Kidney epithelial cell (primary cell): ENCODE measurements at regions not wholly inside any gene's neighbourhood (a gene's known extent, or its start where the extent isn't known, plus 50 kb on each side); places are given as distances from the start of the nearest gene placed in this dataset.

Experiments
- DNase-seq: peaks from one replicate; pipeline ENCODE4 v3.0.0-alpha.2; 2010; ENCODE audit warnings: low read depth
- H3K27me3 ChIP-seq: 2 replicates; pipeline ENCODE4 v1.6.0; 2011; ENCODE audit warnings: low read length; ENCODE audit not compliant: control insufficient read depth, insufficient read depth
- H3K36me3 ChIP-seq: 2 replicates; pipeline ENCODE4 v1.5.1; 2011; ENCODE audit warnings: low read length; ENCODE audit not compliant: control insufficient read depth, insufficient read depth
- H3K4me3 ChIP-seq: 2 replicates; pipeline ENCODE4 v1.5.1; 2011; ENCODE audit warnings: low read depth, mild to moderate bottlenecking, control low read depth, low read length
- TF ChIP-seq, protein P1 (sequence below): IDR thresholded peaks from 2 replicates; pipeline ENCODE4 v1.5.1; 2011; ENCODE audit warnings: mild to moderate bottlenecking, moderate library complexity, low read length, control low read depth, inconsistent platforms; ENCODE audit not compliant: insufficient read depth, poor library complexity, severe bottlenecking

DNA sequence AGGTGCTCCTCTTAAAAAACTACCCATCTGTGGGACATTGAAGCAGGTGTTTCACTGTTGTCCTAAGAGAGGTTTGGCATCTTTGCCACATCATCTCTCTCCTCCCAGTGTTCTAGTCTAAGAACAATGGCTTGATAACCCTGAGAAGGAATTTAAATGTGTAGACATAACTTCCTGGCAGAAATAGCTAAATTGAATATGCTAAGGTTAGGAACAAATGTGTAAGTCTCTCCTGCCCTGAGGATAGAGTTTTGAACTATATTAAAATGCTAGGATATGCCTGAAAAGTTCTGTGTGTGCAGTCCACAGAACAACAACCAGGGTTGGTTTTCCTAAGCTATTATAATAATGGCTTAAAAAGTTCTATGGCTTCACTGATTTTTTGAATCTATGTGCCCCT is 106.6 kb downstream of the LRRC70 start:
- Histone ChIP-seq H3K4me3 (no peak overlapping the region), H3K36me3 (no peaks in the 10 kb centered on the region), H3K27me3 (no peaks in the 10 kb centered on the region)
- TF ChIP-seq, protein P1, sequence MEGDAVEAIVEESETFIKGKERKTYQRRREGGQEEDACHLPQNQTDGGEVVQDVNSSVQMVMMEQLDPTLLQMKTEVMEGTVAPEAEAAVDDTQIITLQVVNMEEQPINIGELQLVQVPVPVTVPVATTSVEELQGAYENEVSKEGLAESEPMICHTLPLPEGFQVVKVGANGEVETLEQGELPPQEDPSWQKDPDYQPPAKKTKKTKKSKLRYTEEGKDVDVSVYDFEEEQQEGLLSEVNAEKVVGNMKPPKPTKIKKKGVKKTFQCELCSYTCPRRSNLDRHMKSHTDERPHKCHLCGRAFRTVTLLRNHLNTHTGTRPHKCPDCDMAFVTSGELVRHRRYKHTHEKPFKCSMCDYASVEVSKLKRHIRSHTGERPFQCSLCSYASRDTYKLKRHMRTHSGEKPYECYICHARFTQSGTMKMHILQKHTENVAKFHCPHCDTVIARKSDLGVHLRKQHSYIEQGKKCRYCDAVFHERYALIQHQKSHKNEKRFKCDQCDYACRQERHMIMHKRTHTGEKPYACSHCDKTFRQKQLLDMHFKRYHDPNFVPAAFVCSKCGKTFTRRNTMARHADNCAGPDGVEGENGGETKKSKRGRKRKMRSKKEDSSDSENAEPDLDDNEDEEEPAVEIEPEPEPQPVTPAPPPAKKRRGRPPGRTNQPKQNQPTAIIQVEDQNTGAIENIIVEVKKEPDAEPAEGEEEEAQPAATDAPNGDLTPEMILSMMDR: no peak
- DNase-seq: no peak

GRCh38 chr5:62684310-62684709 is 105.7 kb downstream of the LRRC70 start:
- TF ChIP-seq, protein P1: no peak
- no peak overlapping the region for H3K4me3 ChIP-seq
- H3K27me3 ChIP-seq: no peaks in the 10 kb centered on the region
- no peaks in the 10 kb centered on the region for H3K36me3 ChIP-seq
- DNase-seq: no peak

GRCh38 chr5:62682059-62682458 is 103.4 kb downstream of the LRRC70 start:
- Histone ChIP-seq H3K4me3 (no peak overlapping the region), H3K27me3 (no peaks in the 10 kb centered on the region), H3K36me3 (no peaks in the 10 kb centered on the region)
- TF ChIP-seq, protein P1: no peak
- DNase-seq: no peak

- no peak for DNase-seq
- Histone ChIP-seq H3K36me3 (no peaks in the 10 kb centered on the region), H3K4me3 (no peak overlapping the region), H3K27me3 (no peaks in the 10 kb centered on the region)
- TF ChIP-seq, protein P1: no peak
Measured at GRCh38 chr5:62681117-62681850, 102.7 kb downstream of the LRRC70 start.

DNA sequence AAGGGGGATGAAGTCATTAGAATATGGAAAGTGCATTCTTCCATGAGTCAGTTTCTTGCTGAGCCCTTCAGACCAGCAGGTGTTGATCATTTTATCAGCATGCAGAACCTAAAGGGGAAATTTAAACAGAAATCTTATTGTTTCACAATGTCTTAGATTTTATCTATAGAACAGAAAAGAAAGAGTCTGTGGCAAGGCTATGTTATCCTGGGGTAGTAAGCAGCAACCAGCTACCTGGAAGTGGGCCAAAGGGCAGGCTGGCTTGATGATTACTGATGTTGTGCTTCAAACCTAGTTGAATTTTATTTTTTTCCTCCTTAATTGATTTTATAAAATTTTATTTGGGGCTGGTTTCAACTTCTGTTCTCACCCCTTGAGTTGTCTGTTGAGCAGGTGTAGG is 101.5 kb downstream of the LRRC70 start:
- no peaks in the 10 kb centered on the region for H3K27me3 ChIP-seq
- no peak for DNase-seq
- TF ChIP-seq, protein P1: no peak
- H3K36me3 ChIP-seq: no peaks in the 10 kb centered on the region
- H3K4me3 ChIP-seq: no peak overlapping the region
